Brain microvascular endothelial cell (primary cell): ENCODE measurements at regions not wholly inside any gene's neighbourhood (a gene's known extent, or its start where the extent isn't known, plus 50 kb on each side); places are given as distances from the start of the nearest gene placed in this dataset.

Experiments
- DNase-seq: peaks from one replicate; pipeline ENCODE4 v3.0.0-alpha.2; 2020
- H3K27ac ChIP-seq: fragments of 250-450 bp; sonication (Bioruptor Pico); 2 replicates; pipeline ENCODE4 v1.5.1; 2020; ENCODE audit warnings: mild to moderate bottlenecking, moderate library complexity
- H3K27me3 ChIP-seq: fragments of 250-450 bp; sonication (Bioruptor Pico); replicated peaks from 2 replicates; pipeline ENCODE4 v1.5.1; 2020; ENCODE audit warnings: mild to moderate bottlenecking
- H3K36me3 ChIP-seq: fragments of 250-450 bp; sonication (Bioruptor Pico); replicated peaks from 2 replicates; pipeline ENCODE4 v1.5.1; 2020; ENCODE audit warnings: mild to moderate bottlenecking
- H3K4me3 ChIP-seq: 2 replicates; pipeline ENCODE4 v1.5.1; 2011; ENCODE audit warnings: low read depth, mild to moderate bottlenecking, control low read depth, low read length, moderate library complexity
- CTCF ChIP-seq: IDR thresholded peaks from 2 replicates; pipeline ENCODE4 v1.5.1; 2011; ENCODE audit warnings: low read depth, mild to moderate bottlenecking, moderate library complexity, low read length, control low read depth, inconsistent platforms; ENCODE audit errors: missing control alignments
- in situ Hi-C: cut with HindIII; loops from 2 replicates; pipeline ENCODE4 v1.10.0; 2017; ENCODE audit warnings: low sequenced_read_pairs, low pct_ligation_motif_present

GRCh38 chr2:226410247-226410835, 389.3 kb downstream of the IRS1 start:
- in situ Hi-C loops: no loop called here
- TF ChIP-seq CTCF: no peak
- Histone ChIP-seq H3K27ac (no peak overlapping the region), H3K36me3 (no peaks in the 10 kb centered on the region), H3K27me3 (no peaks in the 10 kb centered on the region), H3K4me3 (no peak overlapping the region)
- no peak for DNase-seq

- no peak for TF ChIP-seq CTCF
Observed at GRCh38 chr2:226409134-226409533, 390.5 kb downstream of the IRS1 start.

GRCh38 chr2:226408141-226408540, 391.5 kb downstream of the IRS1 start:
- Histone ChIP-seq H3K27ac (no peak overlapping the region), H3K4me3 (no peak overlapping the region), H3K27me3 (no peaks in the 10 kb centered on the region), H3K36me3 (no peaks in the 10 kb centered on the region)
- no peak for TF ChIP-seq CTCF
- DNase-seq: no peak
- in situ Hi-C loops: no loop called here

More at GRCh38 chr2:226409134-226409533, 390.5 kb downstream of the IRS1 start:
- in situ Hi-C loops: no loop called here
- no peak for DNase-seq
- no peaks in the 10 kb centered on the region for H3K27me3 ChIP-seq
- no peak overlapping the region for H3K27ac ChIP-seq
- H3K36me3 ChIP-seq: no peaks in the 10 kb centered on the region
- no peak overlapping the region for H3K4me3 ChIP-seq

GRCh38 chr2:226407135-226407534, 392.5 kb downstream of the IRS1 start:
- no peak overlapping the region for H3K27ac ChIP-seq
- H3K36me3 ChIP-seq: no peaks in the 10 kb centered on the region
- no peak for TF ChIP-seq CTCF
- in situ Hi-C loops: no loop called here
- DNase-seq: no peak
- H3K4me3 ChIP-seq: no peak overlapping the region
- H3K27me3 ChIP-seq: no peaks in the 10 kb centered on the region

GRCh38 chr2:226405465-226405864, 394.2 kb downstream of the IRS1 start:
- no peaks in the 10 kb centered on the region for H3K27me3 ChIP-seq
- no peaks in the 10 kb centered on the region for H3K36me3 ChIP-seq
- H3K4me3 ChIP-seq: no peak overlapping the region
- no peak overlapping the region for H3K27ac ChIP-seq
- in situ Hi-C loops: no loop called here
- no peak for TF ChIP-seq CTCF
- no peak for DNase-seq

- no peaks in the 10 kb centered on the region for H3K36me3 ChIP-seq
- no peak for DNase-seq
Observed at GRCh38 chr2:226403369-226403768, 396.3 kb downstream of the IRS1 start.

More at GRCh38 chr2:226403369-226403768, 396.3 kb downstream of the IRS1 start:
- Histone ChIP-seq H3K27me3 (no peaks in the 10 kb centered on the region), H3K4me3 (no peak overlapping the region), H3K27ac (no peak overlapping the region)
- TF ChIP-seq CTCF: no peak
- in situ Hi-C loops: no loop called here
